Skin of body (tissue), 1 donor: ENCODE measurements at regions not wholly inside any gene's neighbourhood (a gene's known extent, or its start where the extent isn't known, plus 50 kb on each side); places are given as distances from the start of the nearest gene placed in this dataset.
"Not testable (repeated sequence)": the region's sequence is repeated elsewhere in the genome, so short reads cannot be mapped to it uniquely, and the experiment has no call there.

Experiments
- DNase-seq: peaks from one replicate; lab custom pipeline; 2025; lab: John Stamatoyannopoulos, UW

- no peak for DNase-seq
These were observed 54.2 kb upstream of the PIK3R4 start for GRCh38 chr3:130800829-130801228.

- DNase-seq, result no peak
These were observed 54.8 kb upstream of the PIK3R4 start for GRCh38 chr3:130801473-130801872.

GRCh38 chr3:130811557-130811956 lies 64.9 kb upstream of the PIK3R4 start:
- no peak for DNase-seq

GRCh38 chr3:130814691-130815472 lies 68.3 kb upstream of the PIK3R4 start:
- no peak for DNase-seq

GRCh38 chr3:130816561-130817445 lies 70.2 kb upstream of the PIK3R4 start:
- no peak for DNase-seq

- not testable (repeated sequence) for DNase-seq
These were observed 71.4 kb upstream of the PIK3R4 start for GRCh38 chr3:130818066-130818465.

- DNase-seq, result no peak
These were observed 72.9 kb upstream of the ATP2C1 start for GRCh38 chr3:130820976-130821375.

- no peak for DNase-seq
These were observed 72.1 kb upstream of the ATP2C1 start for GRCh38 chr3:130821806-130822205.

GRCh38 chr3:130823241-130823884 lies 70.5 kb upstream of the ATP2C1 start:
- no peak for DNase-seq

- no peak for DNase-seq
These were observed 69.9 kb upstream of the ATP2C1 start for GRCh38 chr3:130823996-130824395.

- no peak for DNase-seq
These were observed 68.1 kb upstream of the ATP2C1 start for GRCh38 chr3:130825762-130826299.

- DNase-seq, result no peak
These were observed 67.2 kb upstream of the ATP2C1 start for GRCh38 chr3:130826516-130827182.

GRCh38 chr3:130827486-130827885 lies 66.4 kb upstream of the ATP2C1 start:
- no peak for DNase-seq

GRCh38 chr3:130828948-130829947 lies 64.6 kb upstream of the ATP2C1 start:
- DNase-seq, result no peak

GRCh38 chr3:130831719-130832400 lies 62.0 kb upstream of the ATP2C1 start:
- no peak for DNase-seq

- not testable (repeated sequence) for DNase-seq
These were observed 61.5 kb upstream of the ATP2C1 start for GRCh38 chr3:130832401-130832746.

- DNase-seq, result no peak
These were observed 59.4 kb upstream of the ATP2C1 start for GRCh38 chr3:130834476-130834875.

- DNase-seq, result no peak
These were observed 58.4 kb upstream of the ATP2C1 start for GRCh38 chr3:130835483-130835882.

GRCh38 chr3:130838898-130839600 lies 54.8 kb upstream of the ATP2C1 start:
- peak; percentile 26 for DNase-seq
